Activated CD4-positive, alpha-beta T cell treated with anti-CD3 and anti-CD28 coated beads, Interleukin-2, Interleukin-4, amounts not matched to agents 100 ng/mL and 50 ng/mL, durations not matched to agents 16 hours and 8 hours (primary cell): ENCODE measurements at regions not wholly inside any gene's neighbourhood (a gene's known extent, or its start where the extent isn't known, plus 50 kb on each side); places are given as distances from the start of the nearest gene placed in this dataset.
"Not testable (repeated sequence)": the region's sequence is repeated elsewhere in the genome, so short reads cannot be mapped to it uniquely, and the experiment has no call there.

Experiments used
- DNase-seq: peaks from one replicate; pipeline ENCODE4 v3.0.0-alpha.2; 2020; ENCODE audit warnings: low spot score

DNA sequence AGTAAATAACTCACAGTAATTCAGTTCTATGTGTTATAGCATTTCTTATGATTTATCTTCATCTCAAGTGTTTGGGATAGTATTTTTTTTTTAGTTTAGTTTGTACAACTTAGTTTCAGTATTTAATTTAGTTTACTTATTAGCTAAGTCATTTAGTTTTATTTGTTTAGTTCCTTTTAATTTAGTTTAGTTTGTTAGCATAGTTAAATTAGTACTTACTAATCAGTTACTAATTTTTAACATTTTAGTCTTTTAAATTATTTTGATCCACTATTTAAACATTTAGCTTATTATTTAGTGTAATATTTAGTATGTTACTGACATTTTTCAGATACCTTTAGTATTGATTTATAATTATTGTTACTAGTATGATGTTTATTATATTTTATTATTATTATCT is 85.2 kb upstream of the SIPA1L2 start:
- DNase-seq, result no peak

DNA sequence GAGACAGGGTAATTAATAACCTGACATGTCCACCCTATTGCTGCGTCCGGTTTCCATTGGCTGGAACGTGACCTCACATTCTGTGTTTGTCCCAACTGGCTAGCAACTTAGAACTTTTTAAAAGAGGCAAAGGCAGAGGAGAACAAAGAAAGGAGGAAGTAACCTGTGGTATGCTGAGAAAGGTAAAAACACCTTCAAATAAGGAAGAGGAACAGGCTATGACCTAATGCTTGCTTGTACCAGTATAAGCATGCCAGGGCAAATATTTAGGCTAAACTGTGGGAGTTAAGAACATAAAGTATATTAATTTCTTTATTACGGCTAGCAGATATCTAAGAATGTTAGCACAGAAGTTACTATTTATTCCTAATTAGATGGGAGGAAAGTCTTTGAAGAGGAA is 87.3 kb upstream of the MAP10 start:
- DNase-seq, result not testable (repeated sequence)

DNA sequence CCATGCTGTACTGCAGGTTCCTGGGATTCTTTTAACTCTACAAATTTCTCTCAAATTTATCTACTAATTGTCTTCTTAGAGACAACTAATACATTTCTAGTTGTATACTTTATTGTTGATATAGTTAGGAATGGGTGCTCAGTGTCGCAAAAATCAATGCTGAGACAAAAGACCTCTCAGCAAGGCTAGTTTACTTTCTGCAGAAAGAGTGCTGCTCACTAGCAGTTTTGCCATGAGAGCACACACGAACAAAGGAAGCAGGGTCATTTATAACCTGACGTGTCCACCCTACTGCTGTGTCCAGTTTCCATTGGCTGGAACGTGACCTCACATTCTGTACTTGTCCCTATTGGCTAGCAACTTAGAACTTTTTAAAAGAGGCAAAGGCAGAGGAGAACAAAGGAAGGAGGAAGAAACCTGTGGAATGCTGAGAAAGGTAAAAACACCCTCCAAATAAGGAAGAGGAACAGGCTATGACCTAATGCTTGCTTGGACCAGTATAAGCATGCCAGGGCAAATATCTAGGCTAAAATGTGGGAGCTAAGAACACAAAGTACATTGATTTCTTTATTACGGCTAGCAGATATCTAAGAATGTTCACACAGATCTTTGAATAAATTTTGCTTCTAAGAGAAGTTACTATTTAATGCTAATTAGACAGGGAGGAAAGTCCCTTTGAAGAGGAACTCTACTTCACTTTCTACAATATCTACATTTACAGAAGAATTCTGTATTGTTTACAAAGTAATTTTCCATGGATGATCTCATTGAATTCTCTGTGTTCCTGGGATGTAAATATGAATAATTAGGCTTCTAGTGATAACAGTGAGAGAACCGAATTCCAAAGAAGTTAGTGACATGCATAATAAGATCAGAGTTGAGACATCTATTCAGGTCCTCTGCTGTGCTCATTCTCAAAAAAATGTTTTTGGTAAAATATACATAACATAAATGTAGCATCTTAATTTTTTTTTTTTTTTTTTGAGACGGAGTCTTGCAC is 86.0 kb upstream of the MAP10 start:
- DNase-seq, result no peak

DNA sequence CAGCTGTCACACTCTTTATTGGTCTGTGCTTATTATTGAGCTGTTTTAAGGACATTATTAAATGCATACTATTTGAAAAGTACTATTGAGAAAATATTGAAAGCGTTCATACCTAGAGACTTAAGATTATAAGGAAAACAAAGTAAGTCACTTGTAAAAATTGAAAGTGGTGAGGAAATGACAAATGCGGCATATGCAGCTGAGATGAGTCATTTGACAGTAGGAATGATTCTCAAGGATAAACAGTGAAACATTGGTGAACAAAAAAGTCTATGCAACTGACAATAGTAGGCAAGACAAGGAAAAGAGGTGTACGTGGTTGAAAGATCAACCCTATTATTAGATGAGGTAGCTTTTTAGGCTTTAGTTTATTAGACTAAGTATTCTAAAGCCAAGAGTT is 82.6 kb upstream of the MAP10 start:
- DNase-seq, result no peak

DNA sequence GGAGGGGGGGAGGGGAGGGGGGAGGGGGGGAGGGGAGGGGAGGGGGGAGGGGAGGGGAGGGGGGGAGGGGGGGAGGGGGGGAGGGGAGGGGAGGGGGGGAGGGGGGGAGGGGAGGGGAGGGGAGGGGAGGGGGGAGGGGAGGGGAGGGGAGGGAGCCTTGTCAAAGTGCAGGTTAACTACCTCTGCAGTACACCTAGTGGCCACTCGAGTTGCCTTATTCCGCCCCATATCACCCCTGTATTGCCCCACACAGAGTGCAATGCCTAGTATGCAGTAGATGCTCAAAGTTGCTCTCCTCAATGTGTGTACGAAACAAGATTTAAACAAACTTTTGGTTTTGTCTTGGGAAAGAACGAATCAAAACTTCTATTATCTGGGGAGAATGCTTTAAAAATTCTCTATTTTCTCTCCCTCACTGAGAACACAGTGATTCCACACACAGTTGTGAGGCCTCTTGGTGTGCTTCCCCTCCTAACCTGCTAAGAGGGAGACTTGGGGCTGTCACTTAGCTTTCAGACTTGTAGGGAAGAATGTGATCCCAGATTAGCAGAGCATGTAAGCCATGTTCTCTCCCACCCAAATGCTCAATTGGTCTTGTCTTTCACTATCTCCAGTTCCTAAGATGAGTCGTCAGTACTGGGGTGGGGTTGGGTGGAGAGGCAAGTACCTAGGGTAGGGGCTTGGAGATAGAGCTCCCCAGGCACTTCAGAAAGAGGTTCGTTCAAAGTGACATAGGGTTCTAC is 79.7 kb upstream of the MAP10 start:
- no peak for DNase-seq

DNA sequence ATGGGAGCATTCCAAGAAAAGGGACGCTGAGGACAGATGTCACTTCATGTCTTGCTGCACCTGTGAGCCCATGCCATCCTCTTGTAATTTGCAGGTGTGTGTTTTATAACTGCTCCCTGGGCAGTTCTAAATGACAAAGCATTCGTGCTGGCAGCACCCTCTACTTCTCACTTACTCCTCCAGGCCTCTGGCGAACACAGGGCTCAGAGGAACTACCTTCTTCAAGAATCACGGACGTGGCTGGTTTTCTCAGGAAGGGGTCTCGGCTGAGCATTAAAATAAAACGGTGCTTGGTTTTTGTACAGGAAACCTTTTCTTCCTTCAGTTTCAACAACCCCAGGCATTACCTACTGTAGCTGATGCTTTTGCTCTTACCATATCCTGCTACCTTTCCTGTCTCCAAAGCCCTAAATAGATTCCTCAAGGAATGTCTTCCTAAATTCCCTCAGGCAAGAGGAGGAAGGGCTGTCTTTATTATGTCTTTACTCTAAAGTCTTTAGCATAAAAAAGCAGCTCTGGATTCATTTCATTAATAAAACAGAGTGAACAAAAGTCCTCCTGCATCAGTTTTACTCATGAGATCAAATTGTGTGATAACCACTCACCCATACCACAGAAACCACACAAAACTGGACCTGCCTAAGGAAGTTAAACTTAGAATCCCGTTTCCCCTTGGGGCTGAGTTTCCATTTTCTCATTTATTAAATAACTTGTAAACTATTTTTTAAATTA is 79.0 kb upstream of the MAP10 start:
- DNase-seq, result no peak

DNA sequence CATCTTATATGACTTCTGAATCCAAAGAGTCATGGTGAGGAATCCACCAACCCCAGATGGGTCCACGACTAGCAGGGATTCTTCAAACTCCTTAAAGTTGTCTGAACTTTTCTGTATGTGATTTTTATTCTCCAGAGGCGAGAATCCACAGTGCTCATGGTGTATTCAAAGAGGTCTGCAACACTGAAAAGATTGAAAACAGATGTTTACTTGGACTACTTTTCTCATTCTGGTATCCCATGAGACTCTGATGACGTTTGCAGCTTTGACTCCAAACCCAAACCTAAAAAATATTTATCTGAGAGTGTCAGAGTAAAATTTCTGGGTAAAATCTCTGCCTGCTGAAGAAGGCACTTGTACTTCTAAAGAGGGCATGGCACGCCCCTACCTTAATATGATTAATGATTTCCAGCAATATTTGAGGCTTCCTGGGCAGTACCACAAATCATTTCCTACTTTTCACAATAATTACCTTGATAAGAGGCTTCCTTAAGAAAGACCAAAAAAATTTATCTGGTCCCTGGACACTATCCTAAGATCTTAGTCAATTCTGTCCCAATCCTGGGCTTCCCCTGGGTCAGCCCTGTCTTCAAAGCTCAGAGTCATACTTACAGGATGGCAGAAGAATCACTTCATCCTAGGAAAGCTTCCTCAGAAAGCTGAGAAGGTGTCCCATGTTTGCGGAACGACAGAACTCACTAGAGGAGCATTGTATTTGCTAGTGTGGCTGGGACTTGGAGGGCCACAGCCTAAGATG is 76.5 kb upstream of the MAP10 start:
- DNase-seq, result no peak

DNA sequence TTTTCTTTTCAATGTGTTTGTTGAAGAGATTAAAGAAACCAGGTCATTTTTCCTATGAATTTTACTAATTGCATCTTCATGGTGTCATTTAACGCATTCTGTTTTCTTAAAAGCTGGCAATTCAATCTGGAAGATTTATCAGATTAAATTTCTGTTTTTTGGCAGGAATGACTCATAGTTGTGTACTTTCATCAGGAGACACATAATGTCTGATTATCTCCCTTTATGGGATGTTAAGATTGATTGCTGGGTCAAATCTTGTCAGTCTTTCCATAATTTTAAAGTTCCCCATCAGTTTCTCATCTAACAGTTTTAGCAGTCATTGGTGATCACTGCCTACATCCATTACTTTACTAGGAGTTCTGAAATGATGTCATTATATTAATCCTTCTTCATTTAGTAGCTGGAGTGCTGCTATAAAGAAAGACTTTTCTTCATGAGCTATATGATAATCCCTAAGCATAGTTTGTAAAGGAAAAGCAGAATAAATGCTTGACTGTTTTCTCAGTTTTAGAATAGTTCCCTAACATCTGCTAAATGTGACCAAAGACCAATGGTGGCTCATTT is 72.8 kb upstream of the MAP10 start:
- DNase-seq, result no peak

DNA sequence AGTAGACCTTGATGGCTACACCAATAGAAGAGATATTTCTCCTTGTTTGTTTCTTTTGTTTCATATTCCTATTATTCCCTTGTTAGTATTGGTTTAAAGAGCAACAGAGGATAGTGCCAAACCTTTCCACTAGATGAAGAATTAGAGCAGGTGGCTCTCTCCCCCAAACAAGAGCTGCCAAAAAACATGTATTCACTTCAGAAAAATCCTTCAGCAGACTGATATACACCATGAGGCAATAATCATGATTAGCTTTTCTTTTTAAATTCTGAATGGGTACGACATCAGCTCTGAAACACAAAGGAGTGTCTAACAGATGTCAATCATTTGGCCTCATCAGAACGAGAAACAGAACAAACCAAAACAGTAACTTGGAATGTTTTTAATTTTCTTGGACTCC is 67.3 kb upstream of the MAP10 start:
- DNase-seq, result no peak

DNA sequence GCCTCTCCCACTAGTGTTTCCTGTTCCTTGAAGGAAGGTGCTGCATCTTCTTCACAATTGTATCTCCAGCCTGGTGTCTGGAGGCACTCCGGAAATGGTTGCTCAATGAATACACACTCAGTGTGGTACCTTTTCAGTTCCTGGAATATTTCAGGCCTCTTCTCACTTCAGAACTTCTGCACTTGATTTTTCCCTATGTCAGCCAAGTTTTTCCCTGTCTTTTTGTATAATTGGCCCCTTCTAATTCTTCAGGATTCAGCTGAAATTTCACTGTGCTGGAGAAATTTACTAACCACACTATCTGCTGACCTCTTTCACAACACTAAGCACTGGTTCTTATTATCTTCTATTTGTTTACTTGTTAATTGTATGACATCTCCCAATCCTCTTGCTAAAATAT is 61.2 kb upstream of the MAP10 start:
- no peak for DNase-seq

DNA sequence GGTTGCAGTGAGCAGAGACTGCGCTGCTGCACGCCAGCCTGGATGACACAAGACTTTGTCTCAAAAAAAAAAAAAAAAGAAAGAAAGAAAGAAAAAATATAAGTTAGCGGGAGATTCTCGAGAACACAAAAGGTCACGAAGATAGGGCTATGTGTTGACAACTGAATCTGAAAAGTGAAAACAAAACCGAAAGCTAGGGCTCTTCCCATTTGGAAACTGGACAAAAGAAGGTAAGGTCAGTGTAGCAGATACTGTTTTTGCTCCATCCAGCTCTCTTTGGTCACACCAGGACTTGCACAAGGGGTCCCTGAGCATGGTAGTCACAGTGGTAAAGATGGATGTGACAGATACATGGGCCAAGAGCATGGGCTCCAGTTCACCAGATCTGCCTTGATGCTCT is 60.4 kb upstream of the MAP10 start:
- DNase-seq, result no peak

DNA sequence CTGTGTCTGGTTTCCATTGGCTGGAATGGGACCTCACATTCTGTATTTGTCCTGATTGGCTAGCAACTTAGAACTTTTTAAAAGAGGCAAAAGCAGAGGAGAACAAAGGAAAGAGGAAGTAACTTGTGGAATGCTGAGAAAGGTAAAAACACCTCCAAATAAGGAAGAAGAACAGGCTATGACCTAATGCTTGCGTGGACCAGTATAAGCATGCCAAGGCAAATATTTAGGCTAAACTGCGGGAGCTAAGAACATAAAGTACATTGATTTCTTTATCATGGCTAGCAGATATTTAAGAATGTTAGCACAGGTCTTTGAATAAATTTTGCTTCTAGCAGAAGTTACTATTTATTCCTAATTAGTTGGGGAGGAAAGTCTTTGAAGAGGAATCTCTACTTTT is 59.5 kb upstream of the MAP10 start:
- not testable (repeated sequence) for DNase-seq

DNA sequence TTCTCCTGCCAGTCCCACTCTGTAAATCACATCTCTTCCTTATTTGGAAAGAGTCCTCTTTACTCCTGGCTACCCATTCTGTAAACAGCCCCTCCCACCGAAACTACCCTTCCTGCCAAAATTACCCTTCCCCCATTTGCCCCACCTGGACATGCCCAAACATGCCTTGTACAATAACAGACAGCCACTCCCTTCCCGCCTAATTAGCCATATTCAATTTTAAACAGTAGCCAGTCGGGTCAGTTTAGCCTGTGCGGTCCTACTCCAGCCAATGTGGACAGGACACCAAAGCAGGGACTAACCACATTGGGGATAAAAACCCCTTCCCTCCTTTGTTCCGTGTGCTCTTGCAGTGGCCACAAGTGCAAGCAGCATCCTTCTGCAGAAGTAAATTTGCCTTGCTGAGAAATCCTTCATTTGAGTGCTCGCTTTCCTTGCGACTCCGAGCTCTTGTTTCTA is 56.3 kb upstream of the MAP10 start:
- no peak for DNase-seq

DNA sequence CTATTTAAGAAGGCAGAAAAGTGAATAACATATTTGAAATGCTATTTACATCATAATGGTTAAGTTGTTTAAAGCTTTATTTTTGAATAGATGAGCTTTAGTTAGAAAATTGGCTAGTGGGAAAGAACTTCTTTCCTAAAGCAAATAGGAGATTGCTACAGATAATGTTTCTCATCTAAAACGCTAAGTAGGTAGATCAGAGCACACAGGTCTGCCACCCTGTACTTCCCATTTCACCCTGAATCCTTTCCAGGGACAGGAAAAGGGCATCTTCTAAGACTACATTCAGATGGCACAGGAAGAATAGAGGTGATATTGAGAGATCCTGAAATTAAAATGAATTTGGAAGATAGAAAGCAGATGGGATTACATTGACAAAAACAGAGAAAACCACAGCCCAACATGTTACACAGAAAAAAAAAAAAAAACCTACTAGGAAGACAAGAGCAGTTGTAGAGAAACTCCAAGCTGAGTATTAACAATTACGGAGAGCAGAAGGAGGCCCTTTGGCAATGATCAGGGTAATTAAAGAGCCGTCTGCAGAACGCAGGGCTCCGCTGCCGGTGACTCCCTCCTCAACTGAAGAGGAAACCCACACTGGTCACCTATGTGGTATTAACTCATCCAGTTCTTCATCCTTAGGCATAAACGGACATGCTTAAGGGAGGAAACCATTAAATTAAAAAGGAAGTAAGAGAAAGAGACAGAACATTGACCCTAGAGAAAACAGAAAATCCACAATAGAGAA is 53.6 kb upstream of the MAP10 start:
- no peak for DNase-seq

DNA sequence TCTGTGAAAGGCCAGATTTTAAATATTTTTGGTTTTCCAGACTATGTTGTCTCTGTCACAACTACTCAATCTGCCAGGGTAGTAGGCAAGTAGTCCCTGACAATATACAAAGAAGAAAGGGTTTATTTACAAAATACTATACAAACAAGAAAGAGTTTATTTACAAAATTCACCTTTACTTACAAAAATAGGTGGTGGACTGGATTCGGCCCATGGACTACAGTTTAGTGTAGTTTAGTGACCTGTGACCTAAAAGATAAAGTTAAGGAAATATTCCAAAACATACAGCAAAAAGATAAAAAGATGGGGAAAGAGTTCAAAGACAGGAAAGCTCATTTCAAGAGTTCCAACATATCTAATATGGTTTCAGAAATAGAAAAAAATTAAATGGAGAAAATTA is 52.9 kb upstream of the MAP10 start:
- DNase-seq, result no peak

DNA sequence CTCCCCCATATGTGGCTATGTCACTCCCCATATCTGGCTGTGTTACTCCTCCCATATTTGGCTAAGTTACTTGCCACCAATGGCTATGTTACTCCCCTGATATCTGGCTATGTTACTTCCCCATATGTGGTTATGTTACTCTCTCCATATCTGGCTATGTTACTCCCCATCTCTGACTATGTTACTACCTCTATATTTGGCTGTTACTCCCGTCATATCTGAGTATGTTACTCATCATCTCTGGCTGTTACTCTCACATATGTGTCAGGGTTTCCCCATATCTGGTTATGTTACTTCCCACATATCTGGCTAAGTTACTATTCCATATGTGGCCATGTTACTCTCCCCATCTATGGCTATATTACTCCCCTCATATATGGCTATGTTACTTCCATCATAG is 50.3 kb upstream of the MAP10 start:
- no peak for DNase-seq
